ENCODE measurements at regions not wholly inside any gene's neighbourhood (a gene's known extent, or its start where the extent isn't known, plus 50 kb on each side); places are given as distances from the start of the nearest gene placed in this dataset.
"Not testable (repeated sequence)": the region's sequence is repeated elsewhere in the genome, so short reads cannot be mapped to it uniquely, and the experiment has no call there.

DNA sequence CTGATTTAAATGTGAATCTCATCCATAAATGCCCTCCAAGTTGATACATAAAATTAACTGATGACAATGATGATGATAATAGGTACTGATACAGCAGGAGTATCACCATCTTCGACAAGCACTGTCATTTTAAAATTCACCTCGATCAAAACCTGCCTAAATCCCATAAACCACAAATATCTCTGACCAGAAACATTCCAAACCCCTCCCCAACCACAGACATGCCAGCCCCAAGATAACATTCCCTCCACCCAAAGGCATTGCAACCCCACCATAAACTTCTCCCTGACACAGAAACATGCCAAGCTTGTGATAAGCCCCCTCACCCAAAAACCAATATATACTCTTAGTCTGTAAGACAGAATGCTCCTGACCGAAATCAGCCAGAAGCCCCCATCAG is 63.7 kb upstream of the WDFY3 start:
- no peak overlapping the region for H3K27ac ChIP-seq
- H3K27me3 ChIP-seq: no peaks in the 10 kb centered on the region
- no peak overlapping the region for H3K4me3 ChIP-seq
- in situ Hi-C loops (cut with MboI; ENCODE audit: low sequenced_read_pairs in 4 of 4) (no loop called here), intact Hi-C loops (cut with DNase I; ENCODE audit: low total_unique reads) (no loop called here)
- DNase-seq: no peak
- ATAC-seq: no peak
- no peaks in the 10 kb centered on the region for H3K36me3 ChIP-seq
- TF ChIP-seq CTCF (IDR thresholded peaks at IDR 0.05 in 4 of 5, conservative IDR thresholded peaks at IDR 0.05 in 1 of 5) (no peak), POLR2A (IDR thresholded peaks at IDR 0.05) (no peak)
- no peaks in the 10 kb centered on the region for H3K9me3 ChIP-seq
- H3K4me1 ChIP-seq: no peaks in the 10 kb centered on the region

GRCh38 chr4:85033838-85034237 is 67.3 kb upstream of the WDFY3 start:
- in situ Hi-C loops (cut with MboI; ENCODE audit: low sequenced_read_pairs in 4 of 4); H3K27ac ChIP-seq; DNase-seq; H3K27me3 ChIP-seq; H3K36me3 ChIP-seq; ATAC-seq; H3K4me3 ChIP-seq; H3K9me3 ChIP-seq; intact Hi-C loops (cut with DNase I; ENCODE audit: low total_unique reads); H3K4me1 ChIP-seq: not testable (repeated sequence)

DNA sequence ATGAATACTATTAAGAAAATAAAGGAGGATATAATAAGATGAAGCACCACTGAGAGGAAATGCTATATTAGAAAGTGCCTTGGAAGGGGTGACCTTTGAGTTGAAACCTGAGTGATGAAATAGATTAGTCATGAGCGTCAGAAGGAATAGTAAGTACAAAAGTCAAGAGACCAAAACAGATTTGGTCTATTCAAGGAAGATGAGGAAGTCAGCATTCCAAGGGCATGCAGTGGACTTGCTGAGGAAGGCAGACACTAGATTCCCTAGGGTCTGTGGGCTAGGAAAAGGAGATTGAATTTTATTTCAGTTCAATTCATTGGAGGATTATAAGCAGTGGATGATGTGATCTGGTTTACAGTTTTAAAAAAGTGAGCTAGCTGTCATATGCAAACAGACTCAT is 73.0 kb upstream of the WDFY3 start:
- ATAC-seq (peak in 1 of 2 donors; percentile 47), DNase-seq (no peak)
- Histone ChIP-seq H3K4me3 (no peak overlapping the region), H3K27me3 (no peaks in the 10 kb centered on the region), H3K27ac (no peak overlapping the region), H3K9me3 (no peaks in the 10 kb centered on the region), H3K4me1 (no peaks in the 10 kb centered on the region), H3K36me3 (no peaks in the 10 kb centered on the region)
- in situ Hi-C loops (cut with MboI; ENCODE audit: low sequenced_read_pairs in 4 of 4): no loop called here
- intact Hi-C loops (cut with DNase I; ENCODE audit: low total_unique reads): no loop called here
- TF ChIP-seq CTCF (IDR thresholded peaks at IDR 0.05 in 4 of 5, conservative IDR thresholded peaks at IDR 0.05 in 1 of 5): no peak
- no peak for TF ChIP-seq POLR2A (IDR thresholded peaks at IDR 0.05)

DNA sequence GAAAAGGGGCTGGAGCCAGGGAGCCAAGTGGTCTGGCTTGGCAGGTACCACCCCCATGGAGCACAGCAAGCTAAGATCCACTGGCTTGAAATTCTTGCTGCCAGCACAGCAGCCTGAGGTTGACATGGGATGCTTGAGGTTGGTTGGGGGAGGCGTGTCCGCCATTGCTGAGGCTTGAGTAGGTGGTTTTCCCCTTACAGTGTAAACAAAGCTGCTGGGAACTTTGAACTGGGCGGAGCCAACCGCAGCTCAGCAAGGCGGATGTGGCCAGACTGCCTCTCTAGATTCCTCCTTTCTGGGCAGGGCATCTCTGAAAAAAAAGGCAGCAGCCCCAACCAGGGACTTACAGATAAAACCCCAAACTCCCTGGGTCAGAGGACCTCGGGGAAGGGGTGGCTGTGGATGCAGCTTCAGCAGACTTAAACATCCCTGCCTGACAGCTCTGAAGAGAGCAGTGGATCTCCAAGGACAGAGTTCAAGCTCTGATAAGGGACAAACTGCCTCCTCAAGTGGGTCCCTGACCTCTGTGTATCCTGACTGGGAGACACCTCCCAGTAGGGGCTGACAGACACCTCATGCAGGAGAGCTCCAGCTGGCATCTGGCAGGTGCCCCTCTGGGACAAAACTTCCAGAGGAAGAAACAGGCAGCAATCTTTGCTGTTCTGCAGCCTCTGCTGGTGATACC is 77.5 kb upstream of the WDFY3 start:
- ATAC-seq; intact Hi-C loops (cut with DNase I; ENCODE audit: low total_unique reads); DNase-seq; H3K36me3 ChIP-seq; H3K27me3 ChIP-seq; in situ Hi-C loops (cut with MboI; ENCODE audit: low sequenced_read_pairs in 4 of 4); H3K4me3 ChIP-seq; H3K27ac ChIP-seq; H3K9me3 ChIP-seq; H3K4me1 ChIP-seq: not testable (repeated sequence)

- in situ Hi-C loops (cut with MboI; ENCODE audit: low sequenced_read_pairs in 4 of 4): no loop called here
- no peak for DNase-seq
- intact Hi-C loops (cut with DNase I; ENCODE audit: low total_unique reads): no loop called here
Measured at GRCh38 chr4:85050736-85051135, 84.2 kb upstream of the WDFY3 start.

More at GRCh38 chr4:85050736-85051135, 84.2 kb upstream of the WDFY3 start:
- Histone ChIP-seq H3K27ac (no peak overlapping the region), H3K9me3 (no peaks in the 10 kb centered on the region), H3K4me3 (no peak overlapping the region), H3K27me3 (no peaks in the 10 kb centered on the region), H3K4me1 (no peaks in the 10 kb centered on the region), H3K36me3 (no peaks in the 10 kb centered on the region)
- TF ChIP-seq CTCF (IDR thresholded peaks at IDR 0.05 in 4 of 5, conservative IDR thresholded peaks at IDR 0.05 in 1 of 5): no peak
- no peak for TF ChIP-seq POLR2A (IDR thresholded peaks at IDR 0.05)
- no peak for ATAC-seq
